ENCODE measurements at regions not wholly inside any gene's neighbourhood (a gene's known extent, or its start where the extent isn't known, plus 50 kb on each side); places are given as distances from the start of the nearest gene placed in this dataset.

DNA sequence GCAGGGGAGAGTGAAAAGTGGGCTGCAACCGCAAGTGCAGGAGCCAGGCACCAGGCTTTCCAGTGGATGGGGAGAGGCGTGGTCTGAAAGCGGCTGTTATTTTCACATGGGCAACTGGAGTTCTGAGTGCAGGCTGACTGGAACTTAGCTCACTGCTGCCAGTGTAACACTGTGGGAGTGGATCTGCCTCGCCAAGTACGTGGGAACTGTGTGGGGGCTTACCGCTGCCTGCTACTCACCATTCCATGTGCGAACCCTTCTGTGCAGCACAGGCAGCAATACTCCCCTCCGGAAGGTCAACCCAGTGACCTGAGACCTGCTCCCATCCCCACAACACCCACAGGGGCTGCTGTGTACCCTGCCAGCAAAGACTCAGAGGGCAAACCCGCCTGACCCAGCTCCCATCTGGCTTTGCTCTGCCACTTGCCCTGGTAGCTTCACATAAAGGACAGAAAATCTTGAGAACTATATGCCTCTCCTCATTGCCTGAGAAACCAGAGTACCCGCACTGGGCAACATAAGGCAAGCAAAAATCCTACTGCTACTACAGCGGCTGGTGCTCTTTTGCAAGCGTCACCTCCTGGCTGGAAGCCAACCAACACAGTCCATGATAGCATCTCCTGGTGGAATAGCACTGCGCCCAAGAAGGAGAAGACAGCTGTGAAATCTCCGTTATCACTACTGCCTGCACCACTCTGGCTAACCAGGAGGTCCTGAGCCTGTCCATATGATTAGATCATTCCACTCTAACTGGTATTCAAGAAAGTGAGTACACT, 54.4 kb upstream of the SIRPG start:
- H3K27me3 ChIP-seq (ENCODE audit: control insufficient read depth in 1 of 2, insufficient read depth in 2 of 2, low read length in 2 of 2): peaks cover 5 to 11% of the 10 kb centered on the region in 2 donors
- no peak overlapping the region for H3K4me3 ChIP-seq (ENCODE audit: low read depth in 1 of 2, low read length in 2 of 2)
- peaks cover 0 to 13% of the 10 kb centered on the region in 2 donors for H3K9me3 ChIP-seq (ENCODE audit: control insufficient read depth in 2 of 2, insufficient read depth in 1 of 2, low read depth in 1 of 2, low read length in 1 of 2)
- no peaks in the 10 kb centered on the region for H3K4me1 ChIP-seq (ENCODE audit: control insufficient read depth in 2 of 2, insufficient read depth in 2 of 2, low read length in 1 of 2)
- H3K36me3 ChIP-seq (ENCODE audit: control insufficient read depth in 2 of 2, insufficient read depth in 2 of 2, low read length in 1 of 2): no peaks in the 10 kb centered on the region
- 87 to 90% methylated on average over 14 of the region's 14 CpGs for WGBS, 2 donors
- no peak overlapping the region for H3K27ac ChIP-seq (ENCODE audit: low read depth in 2 of 2, low read length in 1 of 2)

- Histone ChIP-seq H3K27me3 (ENCODE audit: control insufficient read depth in 1 of 2, insufficient read depth in 2 of 2, low read length in 2 of 2) (peaks cover 5 to 13% of the 10 kb centered on the region in 2 donors), H3K4me3 (ENCODE audit: low read depth in 1 of 2, low read length in 2 of 2) (no peak overlapping the region), H3K27ac (ENCODE audit: low read depth in 2 of 2, low read length in 1 of 2) (no peak overlapping the region), H3K4me1 (ENCODE audit: control insufficient read depth in 2 of 2, insufficient read depth in 2 of 2, low read length in 1 of 2) (no peaks in the 10 kb centered on the region), H3K36me3 (ENCODE audit: control insufficient read depth in 2 of 2, insufficient read depth in 2 of 2, low read length in 1 of 2) (no peaks in the 10 kb centered on the region), H3K9me3 (ENCODE audit: control insufficient read depth in 2 of 2, insufficient read depth in 1 of 2, low read depth in 1 of 2, low read length in 1 of 2) (peaks cover 0 to 13% of the 10 kb centered on the region in 2 donors)
- 86 to 91% methylated on average over 11 of the region's 11 CpGs for WGBS, 2 donors
Observed at GRCh38 chr20:1711266-1711665, 53.7 kb upstream of the SIRPG start.

- no peaks in the 10 kb centered on the region for H3K4me1 ChIP-seq (ENCODE audit: control insufficient read depth in 2 of 2, insufficient read depth in 2 of 2, low read length in 1 of 2)
Observed at GRCh38 chr20:1710484-1710883, 52.9 kb upstream of the SIRPG start.

DNA sequence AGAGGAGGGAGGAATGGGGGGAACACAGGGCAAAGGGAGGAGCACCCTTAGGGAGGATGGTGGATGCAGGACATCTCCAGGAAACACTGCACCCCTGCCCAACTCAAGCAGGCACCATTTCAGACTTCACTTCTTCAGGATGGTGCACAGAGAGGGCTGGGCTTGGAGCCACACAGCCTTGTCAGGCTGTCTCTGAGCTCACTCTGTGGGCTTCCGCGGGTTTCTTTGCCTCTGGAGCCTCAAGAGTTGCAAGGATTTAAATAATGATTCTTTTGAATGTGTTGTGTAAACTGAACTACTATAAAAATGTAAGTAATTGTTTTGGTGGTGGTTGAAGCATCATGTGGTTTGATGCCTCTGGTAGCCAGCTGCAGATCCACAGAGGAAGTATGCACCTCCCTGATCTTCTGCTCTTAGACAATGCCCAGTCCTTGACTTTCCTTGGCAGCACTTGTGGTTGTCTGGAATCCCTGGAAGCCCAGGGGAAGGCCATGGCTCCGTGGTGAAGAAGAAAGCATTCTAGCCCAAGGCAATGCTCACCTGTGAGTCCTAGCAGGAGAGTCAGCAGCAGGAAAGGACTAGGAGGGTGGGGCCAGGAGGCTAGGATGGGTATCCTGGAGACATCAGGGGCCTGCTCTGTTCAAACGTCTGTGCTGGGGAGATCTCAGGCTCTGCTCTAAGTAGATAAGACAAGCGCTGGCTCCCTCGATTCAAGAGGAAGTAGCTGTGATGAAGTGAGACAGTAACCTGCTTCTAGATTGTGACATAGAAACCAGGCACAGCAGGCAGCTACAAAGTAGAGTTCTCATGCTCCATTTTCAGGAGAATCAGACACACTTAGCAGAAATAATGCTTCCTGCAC, 50.2 kb upstream of the SIRPG start:
- no peak overlapping the region for H3K4me3 ChIP-seq (ENCODE audit: low read depth in 1 of 2, low read length in 2 of 2)
- H3K27ac ChIP-seq (ENCODE audit: low read depth in 2 of 2, low read length in 1 of 2): no peak overlapping the region
- peaks cover 0 to 13% of the 10 kb centered on the region in 2 donors for H3K9me3 ChIP-seq (ENCODE audit: control insufficient read depth in 2 of 2, insufficient read depth in 1 of 2, low read depth in 1 of 2, low read length in 1 of 2)
- H3K36me3 ChIP-seq (ENCODE audit: control insufficient read depth in 2 of 2, insufficient read depth in 2 of 2, low read length in 1 of 2): no peaks in the 10 kb centered on the region
- 62% methylated on average over 6 of the region's 6 CpGs for WGBS, 2 donors
- H3K4me1 ChIP-seq (ENCODE audit: control insufficient read depth in 2 of 2, insufficient read depth in 2 of 2, low read length in 1 of 2): no peaks in the 10 kb centered on the region
- peaks cover 5 to 13% of the 10 kb centered on the region in 2 donors for H3K27me3 ChIP-seq (ENCODE audit: control insufficient read depth in 1 of 2, insufficient read depth in 2 of 2, low read length in 2 of 2)

More at GRCh38 chr20:1710484-1710883, 52.9 kb upstream of the SIRPG start:
- H3K27ac ChIP-seq (ENCODE audit: low read depth in 2 of 2, low read length in 1 of 2): no peak overlapping the region
- no peak overlapping the region for H3K4me3 ChIP-seq (ENCODE audit: low read depth in 1 of 2, low read length in 2 of 2)
- 55 to 69% methylated on average over 7 of the region's 7 CpGs for WGBS, 2 donors
- H3K27me3 ChIP-seq (ENCODE audit: control insufficient read depth in 1 of 2, insufficient read depth in 2 of 2, low read length in 2 of 2): peaks cover 5 to 13% of the 10 kb centered on the region in 2 donors
- peaks cover 0 to 13% of the 10 kb centered on the region in 2 donors for H3K9me3 ChIP-seq (ENCODE audit: control insufficient read depth in 2 of 2, insufficient read depth in 1 of 2, low read depth in 1 of 2, low read length in 1 of 2)
- no peaks in the 10 kb centered on the region for H3K36me3 ChIP-seq (ENCODE audit: control insufficient read depth in 2 of 2, insufficient read depth in 2 of 2, low read length in 1 of 2)

Data from esophagus (tissue), 2 donors.